WTC11 (cell line): ENCODE measurements at regions not wholly inside any gene's neighbourhood (a gene's known extent, or its start where the extent isn't known, plus 50 kb on each side); places are given as distances from the start of the nearest gene placed in this dataset.

Experiments
- CTCF ChIP-seq: fragments of 200-600 bp; IDR thresholded peaks from 2 replicates; pipeline ENCODE4 v1.8.0; 2022; ENCODE audit warnings: antibody characterized with exemption
- NFYB ChIP-seq: sonication (generic); formaldehyde crosslinking; conservative IDR thresholded peaks from 2 replicates; pipeline ENCODE4 v1.8.0; 2022; ENCODE audit warnings: low read depth, missing genetic modification reagents
- PREB ChIP-seq: sonication (generic); formaldehyde crosslinking; IDR thresholded peaks from 2 replicates; pipeline ENCODE4 v1.8.1; 2022; ENCODE audit warnings: mild to moderate bottlenecking, missing genetic modification reagents, moderate library complexity, borderline replicate concordance
- TF ChIP-seq, protein P1 (sequence below): fragments of 250-450 bp; sonication (Bioruptor Pico); IDR thresholded peaks from 2 replicates; pipeline ENCODE4 v2.1.2; 2022; ENCODE audit warnings: mild to moderate bottlenecking, moderate library complexity

DNA sequence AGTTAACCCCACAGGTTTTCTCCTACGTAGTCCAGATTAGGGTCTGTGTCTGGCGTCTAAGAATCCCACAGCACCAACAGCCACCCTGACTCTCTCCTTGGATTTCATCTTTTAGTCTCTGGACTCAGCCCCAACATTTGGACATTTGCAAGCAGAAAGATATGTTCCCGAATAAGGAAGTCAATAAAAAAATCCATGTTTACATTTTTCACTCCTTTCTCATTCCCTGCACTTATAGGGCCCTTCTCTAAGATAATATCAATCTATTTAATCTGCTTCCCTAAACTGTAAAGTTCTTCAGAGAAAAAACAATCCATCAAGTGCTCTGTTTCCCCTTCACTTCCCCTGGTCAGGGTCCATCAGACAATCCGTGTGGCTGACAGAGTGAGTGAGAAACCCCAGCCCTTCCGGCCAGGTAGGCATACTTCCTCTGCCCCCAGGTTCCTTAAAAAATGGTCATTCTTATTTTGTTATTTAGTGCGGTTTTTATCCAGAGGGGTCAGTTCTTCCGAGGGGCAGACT is 105.9 kb upstream of the CDC42BPA start:
- TF ChIP-seq, protein P1, sequence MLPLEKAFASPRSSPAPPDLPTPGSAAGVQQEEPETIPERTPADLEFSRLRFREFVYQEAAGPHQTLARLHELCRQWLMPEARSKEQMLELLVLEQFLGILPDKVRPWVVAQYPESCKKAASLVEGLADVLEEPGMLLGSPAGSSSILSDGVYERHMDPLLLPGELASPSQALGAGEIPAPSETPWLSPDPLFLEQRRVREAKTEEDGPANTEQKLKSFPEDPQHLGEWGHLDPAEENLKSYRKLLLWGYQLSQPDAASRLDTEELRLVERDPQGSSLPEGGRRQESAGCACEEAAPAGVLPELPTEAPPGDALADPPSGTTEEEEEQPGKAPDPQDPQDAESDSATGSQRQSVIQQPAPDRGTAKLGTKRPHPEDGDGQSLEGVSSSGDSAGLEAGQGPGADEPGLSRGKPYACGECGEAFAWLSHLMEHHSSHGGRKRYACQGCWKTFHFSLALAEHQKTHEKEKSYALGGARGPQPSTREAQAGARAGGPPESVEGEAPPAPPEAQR (CRISPR knock-in tag): no peak
- no peak for TF ChIP-seq PREB
- TF ChIP-seq CTCF: no peak
- no peak for TF ChIP-seq NFYB (CRISPR knock-in tag)
